ENCODE measurements at regions not wholly inside any gene's neighbourhood (a gene's known extent, or its start where the extent isn't known, plus 50 kb on each side); places are given as distances from the start of the nearest gene placed in this dataset.

- no peak for TF ChIP-seq EZH2 (IDR thresholded peaks at IDR 0.05; ENCODE audit: borderline replicate concordance, insufficient read depth, low read length, poor library complexity, severe bottlenecking)
- TF ChIP-seq CTCF (IDR thresholded peaks at IDR 0.05; ENCODE audit: poor library complexity, severe bottlenecking), result no peak
- TF ChIP-seq POLR2AphosphoS5 (IDR thresholded peaks at IDR 0.05), result no peak
- no peak for TF ChIP-seq SMC3 (conservative IDR thresholded peaks at IDR 0.05; ENCODE audit: poor library complexity)
- TF ChIP-seq EP300 (conservative IDR thresholded peaks at IDR 0.05; ENCODE audit: poor library complexity, severe bottlenecking), result no peak
- TF ChIP-seq TAF1 (IDR thresholded peaks at IDR 0.05; ENCODE audit: low read depth), result no peak
Measured at GRCh38 chr7:133140994-133141595, 59.2 kb upstream of the CHCHD3 start.

Data from neural cell (in vitro differentiated cells).